ENCODE measurements at regions not wholly inside any gene's neighbourhood (a gene's known extent, or its start where the extent isn't known, plus 50 kb on each side); places are given as distances from the start of the nearest gene placed in this dataset.

GRCh38 chr13:103876571-103876970 is 810.4 kb upstream of the SLC10A2 start:
- TF ChIP-seq EZH2phosphoT487 (IDR thresholded peaks at IDR 0.05; ENCODE audit: insufficient read depth, low read depth) (no peak), EZH2 (IDR thresholded peaks at IDR 0.05; ENCODE audit: insufficient read depth, poor library complexity, severe bottlenecking) (no peak)
